ENCODE measurements at regions not wholly inside any gene's neighbourhood (a gene's known extent, or its start where the extent isn't known, plus 50 kb on each side); places are given as distances from the start of the nearest gene placed in this dataset.
"Not testable (repeated sequence)": the region's sequence is repeated elsewhere in the genome, so short reads cannot be mapped to it uniquely, and the experiment has no call there.

- no peak for DNase-seq
These were observed 66.2 kb downstream of the SC5D start for GRCh38 chr11:121358760-121359159.

- no peak for DNase-seq
These were observed 67.0 kb downstream of the SC5D start for GRCh38 chr11:121359591-121359990.

GRCh38 chr11:121362955-121363354 lies 70.4 kb downstream of the SC5D start:
- not testable (repeated sequence) for DNase-seq

- no peak for DNase-seq
These were observed 72.7 kb downstream of the SC5D start for GRCh38 chr11:121365304-121365703.

GRCh38 chr11:121366038-121366437 lies 73.5 kb downstream of the SC5D start:
- DNase-seq = no peak

- peak; percentile 4 for DNase-seq
These were observed 74.7 kb downstream of the SC5D start for GRCh38 chr11:121367001-121367843.

- no peak for DNase-seq
These were observed 75.3 kb downstream of the SC5D start for GRCh38 chr11:121367844-121368225.

GRCh38 chr11:121368364-121369240 lies 76.0 kb downstream of the SC5D start:
- DNase-seq = no peak

- DNase-seq = no peak
These were observed 76.8 kb downstream of the SC5D start for GRCh38 chr11:121369366-121369765.

- no peak for DNase-seq
These were observed 79.5 kb downstream of the SC5D start for GRCh38 chr11:121372028-121372427.

GRCh38 chr11:121372671-121373429 lies 79.3 kb upstream of the SORL1 start:
- no peak for DNase-seq

GRCh38 chr11:121374286-121374985 lies 77.7 kb upstream of the SORL1 start:
- DNase-seq = no peak

- DNase-seq = no peak
These were observed 76.0 kb upstream of the SORL1 start for GRCh38 chr11:121376130-121376529.

GRCh38 chr11:121379145-121379810 lies 72.8 kb upstream of the SORL1 start:
- not testable (repeated sequence) for DNase-seq

- DNase-seq = no peak
These were observed 68.4 kb upstream of the SORL1 start for GRCh38 chr11:121383716-121384115.

GRCh38 chr11:121385688-121386087 lies 66.4 kb upstream of the SORL1 start:
- no peak for DNase-seq

All from stimulated activated naive CD4-positive, alpha-beta T cell treated with Interleukin-2 at 50 U/mL for 16 hours (primary cell).